ENCODE measurements at regions not wholly inside any gene's neighbourhood (a gene's known extent, or its start where the extent isn't known, plus 50 kb on each side); places are given as distances from the start of the nearest gene placed in this dataset.

GRCh38 chr6:19312241-19312978, 524.8 kb upstream of the ID4 start:
- Mint-ChIP-seq H3K27ac (peak overlapping the region in 1 of 7 donors; percentile 12), H3K36me3 (no peaks in the 10 kb centered on the region), H3K9me3 (peaks cover 11 to 38% (median 23%) of the 10 kb centered on the region in 7 donors), H3K27me3 (ENCODE audit: low read depth in 3 of 3) (no peaks in the 10 kb centered on the region), H3K4me1 (no peaks in the 10 kb centered on the region), H3K4me3 (no peak overlapping the region)
- Histone ChIP-seq H3K27ac (ENCODE audit: low read depth in 1 of 2, low read length in 2 of 2) (no peak overlapping the region), H3K4me2 (replicated peaks; ENCODE audit: extremely low read depth, low read length, poor library complexity, severe bottlenecking) (no peak overlapping the region), H3K9ac (ENCODE audit: insufficient read depth, low read length, poor library complexity, severe bottlenecking) (no peak overlapping the region), H3K4me1 (ENCODE audit: control insufficient read depth in 1 of 2, insufficient read depth in 2 of 2, low read length in 2 of 2) (no peaks in the 10 kb centered on the region), H3K9me3 (replicated peaks in 1 of 2; ENCODE audit: control insufficient read depth in 1 of 2, insufficient read depth in 1 of 2, low read length in 2 of 2) (peaks cover 20 to 39% of the 10 kb centered on the region in 2 donors), H4K20me1 (ENCODE audit: insufficient read depth, low read length) (no peaks in the 10 kb centered on the region), H3K4me3 (replicated peaks in 1 of 3; ENCODE audit: low read depth in 2 of 3, low read length in 3 of 3) (no peak overlapping the region), H3K79me2 (ENCODE audit: insufficient read depth, low read length) (no peaks in the 10 kb centered on the region), H3K36me3 (replicated peaks in 1 of 2; ENCODE audit: control insufficient read depth in 1 of 2, insufficient read depth in 2 of 2, low read length in 2 of 2) (no peaks in the 10 kb centered on the region), H3K27me3 (ENCODE audit: control insufficient read depth in 2 of 2, insufficient read depth in 2 of 2, low read length in 2 of 2) (no peaks in the 10 kb centered on the region), H2AFZ (ENCODE audit: insufficient read depth, low read depth, low read length, poor library complexity, severe bottlenecking) (no peak overlapping the region)
- TF ChIP-seq CTCF (IDR thresholded peaks at IDR 0.05), result no peak
- 40% methylated on average over 1 of the region's 5 CpGs for WGBS (ENCODE audit: insufficient coverage)
- intact Hi-C loops (cut with micrococcal nuclease), result no loop called here
- DNase-seq, result no peak

- Histone ChIP-seq H3K4me1 (ENCODE audit: control insufficient read depth in 1 of 2, insufficient read depth in 2 of 2, low read length in 2 of 2) (no peaks in the 10 kb centered on the region), H3K79me2 (ENCODE audit: insufficient read depth, low read length) (no peaks in the 10 kb centered on the region), H2AFZ (ENCODE audit: insufficient read depth, low read depth, low read length, poor library complexity, severe bottlenecking) (no peak overlapping the region), H3K9me3 (replicated peaks in 1 of 2; ENCODE audit: control insufficient read depth in 1 of 2, insufficient read depth in 1 of 2, low read length in 2 of 2) (peaks cover 3 to 22% of the 10 kb centered on the region in 2 donors), H3K27me3 (ENCODE audit: control insufficient read depth in 2 of 2, insufficient read depth in 2 of 2, low read length in 2 of 2) (no peaks in the 10 kb centered on the region), H3K9ac (ENCODE audit: insufficient read depth, low read length, poor library complexity, severe bottlenecking) (no peak overlapping the region), H3K36me3 (replicated peaks in 1 of 2; ENCODE audit: control insufficient read depth in 1 of 2, insufficient read depth in 2 of 2, low read length in 2 of 2) (no peaks in the 10 kb centered on the region), H3K4me3 (replicated peaks in 1 of 3; ENCODE audit: low read depth in 2 of 3, low read length in 3 of 3) (no peak overlapping the region), H4K20me1 (ENCODE audit: insufficient read depth, low read length) (no peaks in the 10 kb centered on the region), H3K4me2 (replicated peaks; ENCODE audit: extremely low read depth, low read length, poor library complexity, severe bottlenecking) (no peak overlapping the region), H3K27ac (ENCODE audit: low read depth in 1 of 2, low read length in 2 of 2) (no peak overlapping the region)
- Mint-ChIP-seq H3K36me3 (no peaks in the 10 kb centered on the region), H3K27ac (no peak overlapping the region), H3K27me3 (ENCODE audit: low read depth in 3 of 3) (no peaks in the 10 kb centered on the region), H3K4me3 (no peak overlapping the region), H3K9me3 (peaks cover 7 to 21% (median 9%) of the 10 kb centered on the region in 7 donors), H3K4me1 (no peaks in the 10 kb centered on the region)
- intact Hi-C loops (cut with micrococcal nuclease), result no loop called here
- no peak for DNase-seq
- 73% methylated on average over 2 of the region's 3 CpGs for WGBS (ENCODE audit: insufficient coverage)
- TF ChIP-seq CTCF (IDR thresholded peaks at IDR 0.05), result no peak
These were observed 519.7 kb upstream of the ID4 start for GRCh38 chr6:19317431-19317986.

Data from CD14-positive monocyte (primary cell).